Trophoblast cell (in vitro differentiated cells and primary cell): ENCODE measurements at regions not wholly inside any gene's neighbourhood (a gene's known extent, or its start where the extent isn't known, plus 50 kb on each side); places are given as distances from the start of the nearest gene placed in this dataset.

Source experiments
- DNase-seq, 2 donors: peaks; one replicate each; pipeline ENCODE4 v3.0.0-alpha.2; 2016
- H2AFZ ChIP-seq: 2 replicates; pipeline ENCODE4 v1.6.1; 2013; ENCODE audit warnings: low read length, moderate library complexity, mild to moderate bottlenecking; ENCODE audit not compliant: insufficient read depth, poor library complexity
- H2AK5ac ChIP-seq: 2 replicates; pipeline ENCODE4 v1.6.1; 2013; ENCODE audit warnings: mild to moderate bottlenecking, low read length
- H2BK120ac ChIP-seq: 2 replicates; pipeline ENCODE4 v1.6.1; 2013; ENCODE audit warnings: low read length, mild to moderate bottlenecking, moderate library complexity; ENCODE audit not compliant: insufficient read depth, poor library complexity
- H2BK12ac ChIP-seq: 2 replicates; pipeline ENCODE4 v1.6.1; 2013; ENCODE audit warnings: mild to moderate bottlenecking, low read length, moderate library complexity
- H2BK5ac ChIP-seq: 2 replicates; pipeline ENCODE4 v1.6.1; 2013; ENCODE audit warnings: low read length, low read depth, moderate library complexity, mild to moderate bottlenecking; ENCODE audit not compliant: poor library complexity
- H3K14ac ChIP-seq: 2 replicates; pipeline ENCODE4 v1.6.1; 2013; ENCODE audit warnings: mild to moderate bottlenecking, low read length
- H3K18ac ChIP-seq: 2 replicates; pipeline ENCODE4 v1.6.1; 2013; ENCODE audit warnings: mild to moderate bottlenecking, low read length
- H3K23ac ChIP-seq: 2 replicates; pipeline ENCODE4 v1.6.1; 2013; ENCODE audit warnings: low read length
- H3K27ac ChIP-seq: 2 replicates; pipeline ENCODE4 v1.5.1; 2013; ENCODE audit warnings: low read depth, mild to moderate bottlenecking, inconsistent platforms, low read length, moderate library complexity
- H3K27me3 ChIP-seq: 2 replicates; pipeline ENCODE4 v1.6.1; 2013; ENCODE audit warnings: inconsistent platforms, mild to moderate bottlenecking, low read length, moderate library complexity; ENCODE audit not compliant: insufficient read depth
- H3K36me3 ChIP-seq, 2 experiments: 1 replicate in 1 of 2; 2 replicates in 1 of 2; pipeline ENCODE4 v1.6.1; 2013; ENCODE audit warnings: low read length in 2 of 2, mild to moderate bottlenecking in 2 of 2, moderate library complexity in 1 of 2; ENCODE audit not compliant: insufficient read depth in 2 of 2, control insufficient read depth in 1 of 2
- H3K4ac ChIP-seq: 2 replicates; pipeline ENCODE4 v1.6.1; 2013; ENCODE audit warnings: low read depth, mild to moderate bottlenecking, low read length, moderate library complexity
- H3K4me1 ChIP-seq, 2 experiments: 1 replicate in 1 of 2; 2 replicates in 1 of 2; pipeline ENCODE4 v1.6.1; 2013; ENCODE audit warnings: low read length in 2 of 2, mild to moderate bottlenecking in 2 of 2, moderate library complexity in 1 of 2; ENCODE audit not compliant: insufficient read depth in 2 of 2, control insufficient read depth in 1 of 2
- H3K4me2 ChIP-seq: 2 replicates; pipeline ENCODE4 v1.6.1; 2013; ENCODE audit warnings: inconsistent platforms, mild to moderate bottlenecking, low read length, moderate library complexity
- H3K4me3 ChIP-seq: 2 replicates; pipeline ENCODE4 v1.5.1; 2013; ENCODE audit warnings: mild to moderate bottlenecking, low read depth, low read length, inconsistent platforms
- H3K79me1 ChIP-seq: one replicate; pipeline ENCODE4 v1.6.1; 2013; ENCODE audit warnings: low read length
- H3K79me2 ChIP-seq: 2 replicates; pipeline ENCODE4 v1.6.1; 2013; ENCODE audit warnings: low read length, mild to moderate bottlenecking; ENCODE audit not compliant: control insufficient read depth, insufficient read depth, poor library complexity
- H3K9ac ChIP-seq: 2 replicates; pipeline ENCODE4 v1.6.1; 2013; ENCODE audit warnings: mild to moderate bottlenecking, low read length
- H3K9me3 ChIP-seq: 2 replicates; pipeline ENCODE4 v1.6.1; 2013; ENCODE audit warnings: low read depth, mild to moderate bottlenecking, control low read depth, inconsistent platforms, low read length; ENCODE audit not compliant: insufficient read depth
- H4K12ac ChIP-seq: 2 replicates; pipeline ENCODE4 v1.6.1; 2013; ENCODE audit warnings: low read depth, mild to moderate bottlenecking, low read length, moderate library complexity
- H4K8ac ChIP-seq: 2 replicates; pipeline ENCODE4 v1.6.1; 2013; ENCODE audit warnings: low read depth, mild to moderate bottlenecking, low read length, moderate library complexity
- H4K91ac ChIP-seq: one replicate; pipeline ENCODE4 v1.6.1; 2013; ENCODE audit warnings: low read depth, mild to moderate bottlenecking, low read length, moderate library complexity
- WGBS: extraction: QIAGEN DNeasy Blood & Tissue Kit; methylation state at CpG from one replicate; pipeline ENCODE4 v1.1.7; 2013; ENCODE audit warnings: missing lambda C conversion rate; ENCODE audit not compliant: insufficient read length, insufficient coverage; ENCODE audit errors: extremely low coverage; 5-methylcytosine and 5-hydroxymethylcytosine counted together

DNA sequence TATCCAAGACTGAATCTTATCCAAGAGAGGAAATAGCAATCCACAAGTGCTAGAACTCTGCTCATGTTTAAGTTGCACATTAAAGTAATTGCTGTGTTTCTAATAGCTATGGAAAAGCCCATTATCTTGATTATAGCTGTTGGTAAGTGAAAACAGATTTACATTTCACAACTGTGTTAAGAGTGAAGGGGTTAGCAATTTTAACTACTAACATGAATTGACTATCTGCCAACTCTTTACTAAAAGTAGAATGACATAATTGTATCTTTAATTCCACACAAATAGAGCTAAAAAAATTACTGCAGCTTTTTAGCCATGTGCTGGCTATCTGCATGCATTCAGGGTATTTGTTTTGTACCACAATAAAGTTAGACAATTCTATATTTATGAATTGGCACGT, 277.9 kb upstream of the IRAK1BP1 start:
- no peak overlapping the region for H2AFZ ChIP-seq
- H4K8ac ChIP-seq: no peak overlapping the region
- no peak overlapping the region for H3K4me2 ChIP-seq
- no peak overlapping the region for H3K14ac ChIP-seq
- H3K36me3 ChIP-seq: no peaks in the 10 kb centered on the region
- H3K4me3 ChIP-seq: no peak overlapping the region
- no peak overlapping the region for H2BK12ac ChIP-seq
- no peak overlapping the region for H4K12ac ChIP-seq
- H3K4ac ChIP-seq: no peak overlapping the region
- H3K27me3 ChIP-seq: no peaks in the 10 kb centered on the region
- no CpG with 5 or more reads among the region's 1 CpG for WGBS
- H3K79me2 ChIP-seq: no peaks in the 10 kb centered on the region
- H4K91ac ChIP-seq: no peak overlapping the region
- no peaks in the 10 kb centered on the region for H3K79me1 ChIP-seq
- H2BK5ac ChIP-seq: no peak overlapping the region
- DNase-seq: no peak
- H3K18ac ChIP-seq: no peak overlapping the region
- H2AK5ac ChIP-seq: no peak overlapping the region
- H3K23ac ChIP-seq: no peak overlapping the region
- H3K9me3 ChIP-seq: no peaks in the 10 kb centered on the region
- H3K27ac ChIP-seq: no peak overlapping the region
- H3K9ac ChIP-seq: no peak overlapping the region
- no peak overlapping the region for H2BK120ac ChIP-seq
- H3K4me1 ChIP-seq: no peaks in the 10 kb centered on the region

- Histone ChIP-seq H3K27ac (no peak overlapping the region), H3K9me3 (no peaks in the 10 kb centered on the region), H3K18ac (no peak overlapping the region), H3K23ac (no peak overlapping the region), H4K8ac (no peak overlapping the region), H4K91ac (no peak overlapping the region), H2BK120ac (no peak overlapping the region), H3K4ac (no peak overlapping the region), H3K4me2 (no peak overlapping the region), H3K4me1 (no peaks in the 10 kb centered on the region), H2BK12ac (no peak overlapping the region), H3K9ac (no peak overlapping the region), H3K14ac (no peak overlapping the region), H3K27me3 (no peaks in the 10 kb centered on the region), H2BK5ac (no peak overlapping the region), H3K36me3 (no peaks in the 10 kb centered on the region), H2AFZ (no peak overlapping the region), H2AK5ac (no peak overlapping the region), H4K12ac (no peak overlapping the region), H3K79me1 (no peaks in the 10 kb centered on the region), H3K4me3 (no peak overlapping the region), H3K79me2 (no peaks in the 10 kb centered on the region)
- no peak for DNase-seq
- no CpG with 5 or more reads among the region's 5 CpGs for WGBS
Measured at GRCh38 chr6:78593898-78594667, 273.3 kb upstream of the IRAK1BP1 start.

DNA sequence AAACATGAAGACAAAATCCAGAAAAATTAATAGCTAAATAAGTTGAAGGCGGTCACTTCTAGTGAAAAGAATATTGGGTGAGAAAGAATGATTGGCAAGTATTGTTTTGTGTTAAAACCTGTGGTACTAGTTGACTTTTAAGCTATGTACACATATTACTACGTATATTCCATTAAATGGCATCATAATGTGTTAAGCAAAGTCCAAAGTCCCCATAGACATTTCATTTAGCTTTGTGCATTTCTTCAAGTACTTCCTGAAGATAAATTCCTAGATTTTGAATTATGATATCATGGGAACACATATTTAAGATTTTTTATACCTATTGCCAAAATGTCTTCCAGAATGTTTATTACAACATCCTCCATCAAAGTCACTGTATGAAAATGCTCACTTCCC, 272.7 kb upstream of the IRAK1BP1 start:
- Histone ChIP-seq H3K27ac (no peak overlapping the region), H3K4ac (no peak overlapping the region), H3K27me3 (no peaks in the 10 kb centered on the region), H2BK120ac (no peak overlapping the region), H3K4me3 (no peak overlapping the region), H3K23ac (no peak overlapping the region), H3K18ac (no peak overlapping the region), H3K36me3 (no peaks in the 10 kb centered on the region), H4K91ac (no peak overlapping the region), H3K9me3 (no peaks in the 10 kb centered on the region), H2AK5ac (no peak overlapping the region), H3K79me1 (no peaks in the 10 kb centered on the region), H2BK12ac (no peak overlapping the region), H3K4me1 (no peaks in the 10 kb centered on the region), H2BK5ac (no peak overlapping the region), H3K4me2 (no peak overlapping the region), H4K8ac (no peak overlapping the region), H4K12ac (no peak overlapping the region), H3K14ac (no peak overlapping the region), H2AFZ (no peak overlapping the region), H3K79me2 (no peaks in the 10 kb centered on the region), H3K9ac (no peak overlapping the region)
- DNase-seq: no peak
- WGBS: no CpG with 5 or more reads among the region's 2 CpGs

DNA sequence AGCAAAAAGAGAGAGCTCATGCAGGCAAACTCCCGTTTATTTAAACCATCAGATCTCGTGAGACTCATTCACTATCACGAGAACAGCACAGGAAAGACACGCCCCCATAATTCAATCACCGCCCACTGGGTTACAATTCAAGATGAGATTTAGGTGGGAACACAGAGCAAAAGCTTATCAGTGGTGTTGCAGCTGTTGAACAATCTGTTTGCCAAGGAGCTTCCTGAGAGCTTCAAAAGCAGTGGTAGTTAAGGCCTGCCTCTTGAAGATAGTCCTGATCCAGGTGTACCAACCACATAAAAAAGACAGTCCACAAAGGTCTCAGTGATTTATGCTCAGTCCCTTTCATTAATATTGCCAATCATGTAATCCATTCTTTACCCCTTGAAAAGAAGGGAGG, 269.4 kb upstream of the IRAK1BP1 start:
- no peak overlapping the region for H3K18ac ChIP-seq
- H2BK5ac ChIP-seq: no peak overlapping the region
- H3K4me2 ChIP-seq: no peak overlapping the region
- no peak overlapping the region for H4K91ac ChIP-seq
- no peak overlapping the region for H4K8ac ChIP-seq
- H3K4me3 ChIP-seq: no peak overlapping the region
- no peak overlapping the region for H2BK120ac ChIP-seq
- no peaks in the 10 kb centered on the region for H3K36me3 ChIP-seq
- WGBS: no CpG with 5 or more reads among the region's 5 CpGs
- H3K79me2 ChIP-seq: no peaks in the 10 kb centered on the region
- no peaks in the 10 kb centered on the region for H3K27me3 ChIP-seq
- no peaks in the 10 kb centered on the region for H3K79me1 ChIP-seq
- no peak overlapping the region for H2BK12ac ChIP-seq
- no peak overlapping the region for H3K27ac ChIP-seq
- H2AFZ ChIP-seq: no peak overlapping the region
- H2AK5ac ChIP-seq: no peak overlapping the region
- no peak overlapping the region for H3K23ac ChIP-seq
- H3K9ac ChIP-seq: no peak overlapping the region
- no peaks in the 10 kb centered on the region for H3K4me1 ChIP-seq
- no peak overlapping the region for H4K12ac ChIP-seq
- no peak overlapping the region for H3K14ac ChIP-seq
- no peak overlapping the region for H3K4ac ChIP-seq
- no peaks in the 10 kb centered on the region for H3K9me3 ChIP-seq
- no peak for DNase-seq
